Uterus (tissue), 2 donors: ENCODE measurements at regions not wholly inside any gene's neighbourhood (a gene's known extent, or its start where the extent isn't known, plus 50 kb on each side); places are given as distances from the start of the nearest gene placed in this dataset.

Source experiments
- POLR2A ChIP-seq, 2 donors: fragments of 450-650 bp; IDR thresholded peaks; one replicate each; pipeline ENCODE4 v1.6.1; 2016; ENCODE audit warnings: antibody characterized with exemption in 2 of 2, mild to moderate bottlenecking in 1 of 2, moderate library complexity in 1 of 2
- TF ChIP-seq, protein P1 (sequence below), 4 experiments: fragments of 200-600 bp in 2 of 4; fragments of 450-650 bp in 2 of 4; sonication (generic) in 2 of 4; IDR thresholded peaks; one replicate each; pipeline ENCODE4 v1.5.1; 2016 to 2019; ENCODE audit warnings: antibody characterized with exemption in 4 of 4, mild to moderate bottlenecking in 2 of 4, moderate library complexity in 1 of 4

DNA sequence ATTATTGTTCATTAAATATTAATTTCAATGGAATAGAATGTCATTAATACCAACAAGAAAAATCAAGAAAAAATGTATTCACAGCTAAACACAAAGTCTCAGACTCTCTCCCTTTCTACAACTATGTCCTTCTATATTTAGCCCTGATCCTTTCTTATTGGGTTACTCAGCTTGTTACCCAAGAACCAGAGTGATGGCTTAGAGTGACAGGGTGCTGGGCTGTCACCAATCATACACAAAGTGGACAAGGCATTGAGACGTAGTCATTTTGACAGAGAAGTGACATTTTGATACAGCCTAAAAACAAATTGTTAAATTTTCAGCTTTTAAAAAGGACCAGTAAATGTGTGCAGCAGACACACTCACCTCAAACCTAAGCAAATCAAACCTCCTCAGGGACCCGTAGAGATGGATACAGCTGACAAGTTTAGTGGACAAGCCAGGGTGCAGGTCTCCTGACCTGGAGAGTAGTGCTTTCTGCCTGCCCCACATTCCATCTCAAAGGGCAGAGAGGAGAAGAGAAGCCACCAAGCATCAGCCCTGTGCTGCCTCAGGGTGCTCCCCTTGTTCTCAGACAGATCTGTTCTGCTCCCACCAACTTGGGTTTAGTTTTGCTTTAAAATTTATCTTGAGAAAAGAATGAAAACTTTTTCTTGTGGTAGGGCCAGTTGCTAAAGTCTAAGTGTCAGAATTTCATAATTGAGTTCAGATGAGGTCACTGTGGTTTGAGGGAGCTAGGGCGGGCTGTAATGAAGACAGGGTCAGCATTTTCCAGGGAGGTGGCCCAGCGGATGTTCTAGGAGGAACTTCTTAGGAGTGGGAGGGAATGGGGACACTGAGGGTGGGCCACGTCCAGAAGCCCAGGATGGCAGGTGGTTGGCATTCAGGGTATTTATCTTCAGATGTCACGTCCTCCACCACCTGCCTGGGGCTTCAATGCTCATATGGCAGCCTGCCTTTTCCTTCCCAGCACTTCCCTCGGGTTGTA, 136.5 kb upstream of the TBL1XR1 start:
- TF ChIP-seq, protein P1, sequence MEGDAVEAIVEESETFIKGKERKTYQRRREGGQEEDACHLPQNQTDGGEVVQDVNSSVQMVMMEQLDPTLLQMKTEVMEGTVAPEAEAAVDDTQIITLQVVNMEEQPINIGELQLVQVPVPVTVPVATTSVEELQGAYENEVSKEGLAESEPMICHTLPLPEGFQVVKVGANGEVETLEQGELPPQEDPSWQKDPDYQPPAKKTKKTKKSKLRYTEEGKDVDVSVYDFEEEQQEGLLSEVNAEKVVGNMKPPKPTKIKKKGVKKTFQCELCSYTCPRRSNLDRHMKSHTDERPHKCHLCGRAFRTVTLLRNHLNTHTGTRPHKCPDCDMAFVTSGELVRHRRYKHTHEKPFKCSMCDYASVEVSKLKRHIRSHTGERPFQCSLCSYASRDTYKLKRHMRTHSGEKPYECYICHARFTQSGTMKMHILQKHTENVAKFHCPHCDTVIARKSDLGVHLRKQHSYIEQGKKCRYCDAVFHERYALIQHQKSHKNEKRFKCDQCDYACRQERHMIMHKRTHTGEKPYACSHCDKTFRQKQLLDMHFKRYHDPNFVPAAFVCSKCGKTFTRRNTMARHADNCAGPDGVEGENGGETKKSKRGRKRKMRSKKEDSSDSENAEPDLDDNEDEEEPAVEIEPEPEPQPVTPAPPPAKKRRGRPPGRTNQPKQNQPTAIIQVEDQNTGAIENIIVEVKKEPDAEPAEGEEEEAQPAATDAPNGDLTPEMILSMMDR (IDR thresholded peaks at IDR 0.05): no peak
- TF ChIP-seq POLR2A (IDR thresholded peaks at IDR 0.05): no peak
